ENCODE measurements at regions not wholly inside any gene's neighbourhood (a gene's known extent, or its start where the extent isn't known, plus 50 kb on each side); places are given as distances from the start of the nearest gene placed in this dataset.

DNA sequence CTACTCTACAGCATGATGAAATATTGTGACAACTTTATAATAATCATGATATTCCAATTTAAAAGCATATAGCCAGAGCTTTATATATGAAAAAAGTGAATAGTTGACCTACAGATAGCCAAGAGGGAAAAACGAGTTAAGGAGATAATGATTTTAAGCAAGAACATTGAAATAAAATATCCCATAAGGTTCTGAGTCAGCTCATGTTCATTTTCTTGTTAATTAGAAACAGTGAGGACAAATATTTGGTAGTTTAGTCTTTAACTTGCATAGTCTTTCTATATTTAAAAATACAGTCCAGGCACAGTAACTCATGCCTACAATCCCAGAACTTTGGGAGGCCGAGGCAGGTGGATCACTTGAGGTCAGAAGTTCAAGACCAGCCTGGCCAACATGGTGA lies 55.8 kb upstream of the CDH6 start:
- Histone ChIP-seq H3K4me3 (no peak overlapping the region), H3K9me3 (replicated peaks) (no peaks in the 10 kb centered on the region), H3K27me3 (replicated peaks) (no peaks in the 10 kb centered on the region), H3K36me3 (no peaks in the 10 kb centered on the region), H3K27ac (no peak overlapping the region), H3K4me1 (replicated peaks) (no peaks in the 10 kb centered on the region)
- DNase-seq (ENCODE audit: low read depth in 1 of 2, low spot score in 2 of 2), result no peak

GRCh38 chr5:31135542-31135941 lies 57.9 kb upstream of the CDH6 start:
- H3K4me1 ChIP-seq (replicated peaks), result no peaks in the 10 kb centered on the region
- H3K4me3 ChIP-seq, result no peak overlapping the region
- no peaks in the 10 kb centered on the region for H3K9me3 ChIP-seq (replicated peaks)
- no peaks in the 10 kb centered on the region for H3K36me3 ChIP-seq
- no peak overlapping the region for H3K27ac ChIP-seq
- H3K27me3 ChIP-seq (replicated peaks), result no peaks in the 10 kb centered on the region
- DNase-seq (ENCODE audit: low read depth in 1 of 2, low spot score in 2 of 2), result no peak

- Histone ChIP-seq H3K36me3 (no peaks in the 10 kb centered on the region), H3K27ac (no peak overlapping the region), H3K4me3 (no peak overlapping the region), H3K9me3 (replicated peaks) (no peaks in the 10 kb centered on the region), H3K27me3 (replicated peaks) (no peaks in the 10 kb centered on the region), H3K4me1 (replicated peaks) (no peaks in the 10 kb centered on the region)
- DNase-seq (ENCODE audit: low read depth in 1 of 2, low spot score in 2 of 2), result no peak
These were observed 60.0 kb upstream of the CDH6 start for GRCh38 chr5:31133488-31133887.

- DNase-seq (ENCODE audit: low read depth in 1 of 2, low spot score in 2 of 2), result no peak
- H3K36me3 ChIP-seq, result no peaks in the 10 kb centered on the region
- H3K4me3 ChIP-seq, result no peak overlapping the region
- no peaks in the 10 kb centered on the region for H3K4me1 ChIP-seq (replicated peaks)
- no peak overlapping the region for H3K27ac ChIP-seq
- H3K27me3 ChIP-seq (replicated peaks), result no peaks in the 10 kb centered on the region
- H3K9me3 ChIP-seq (replicated peaks), result no peaks in the 10 kb centered on the region
These were observed 62.0 kb upstream of the CDH6 start for GRCh38 chr5:31131381-31131891.

DNA sequence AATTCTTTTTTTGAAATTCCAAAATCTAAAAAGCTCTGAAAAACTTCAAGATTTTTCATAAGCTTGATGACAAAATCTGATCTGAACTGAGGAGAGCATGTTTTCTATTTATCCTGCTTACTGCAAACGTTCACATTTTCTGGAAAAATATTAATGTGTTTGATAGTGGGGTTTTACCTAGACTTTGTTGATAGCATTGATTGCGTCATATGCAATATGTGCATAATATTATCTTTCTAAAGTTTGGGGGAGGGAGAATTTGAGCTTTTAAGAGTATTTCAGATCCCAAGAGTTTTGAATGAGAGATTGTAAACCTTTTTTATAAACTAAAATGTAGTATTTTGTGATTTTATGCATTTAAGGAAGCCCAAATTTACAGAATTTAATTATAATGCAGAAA lies 62.8 kb upstream of the CDH6 start:
- Histone ChIP-seq H3K4me3 (no peak overlapping the region), H3K9me3 (replicated peaks) (no peaks in the 10 kb centered on the region), H3K27me3 (replicated peaks) (no peaks in the 10 kb centered on the region), H3K36me3 (no peaks in the 10 kb centered on the region), H3K27ac (no peak overlapping the region), H3K4me1 (replicated peaks) (no peaks in the 10 kb centered on the region)
- DNase-seq (ENCODE audit: low read depth in 1 of 2, low spot score in 2 of 2), result no peak

- H3K4me3 ChIP-seq, result no peak overlapping the region
- H3K36me3 ChIP-seq, result no peaks in the 10 kb centered on the region
- peaks cover 16% of the 10 kb centered on the region; the same call in 1 of the 2 replicates for H3K4me1 ChIP-seq (replicated peaks)
- no peak for DNase-seq (ENCODE audit: low read depth in 1 of 2, low spot score in 2 of 2)
- H3K27ac ChIP-seq, result no peak overlapping the region
- no peaks in the 10 kb centered on the region for H3K27me3 ChIP-seq (replicated peaks)
- H3K9me3 ChIP-seq (replicated peaks), result no peaks in the 10 kb centered on the region
These were observed 68.7 kb upstream of the CDH6 start for GRCh38 chr5:31124651-31125305.

DNA sequence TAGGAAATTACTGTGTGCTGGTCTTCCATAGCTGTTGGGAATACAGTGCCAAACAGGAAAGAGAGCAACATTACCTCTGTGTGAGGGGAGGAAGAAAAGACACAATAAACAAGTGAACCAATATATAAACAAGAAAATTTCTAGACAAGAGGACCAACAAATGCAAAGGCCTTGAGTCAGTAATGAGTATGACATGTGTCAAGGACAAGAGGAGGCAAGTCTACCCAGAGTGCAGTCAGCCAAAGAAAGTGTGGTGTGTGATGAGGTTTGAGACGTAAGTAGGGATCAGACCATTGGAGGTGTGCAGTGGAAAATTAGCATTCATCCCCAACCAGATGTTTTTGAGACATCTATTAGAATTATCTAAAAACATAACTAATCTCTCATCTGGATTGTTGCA lies 69.5 kb upstream of the CDH6 start:
- Histone ChIP-seq H3K4me1 (replicated peaks) (peaks cover 16% of the 10 kb centered on the region; the same call in 1 of the 2 replicates), H3K36me3 (no peaks in the 10 kb centered on the region)

GRCh38 chr5:31122998-31123951 lies 70.2 kb upstream of the CDH6 start:
- H3K9me3 ChIP-seq (replicated peaks), result no peaks in the 10 kb centered on the region
- H3K36me3 ChIP-seq, result no peaks in the 10 kb centered on the region
- no peaks in the 10 kb centered on the region for H3K27me3 ChIP-seq (replicated peaks)
- H3K27ac ChIP-seq, result peak overlapping the region; percentile 60
- DNase-seq (ENCODE audit: low read depth in 1 of 2, low spot score in 2 of 2), result peak in 1 of 2 experiments; percentile 29
- H3K4me1 ChIP-seq (replicated peaks), result peaks cover 16% of the 10 kb centered on the region; the same call in 1 of the 2 replicates
- no peak overlapping the region for H3K4me3 ChIP-seq

More for the DNA sequence above, 69.5 kb upstream of the CDH6 start:
- Histone ChIP-seq H3K27me3 (replicated peaks) (no peaks in the 10 kb centered on the region), H3K4me3 (no peak overlapping the region), H3K9me3 (replicated peaks) (no peaks in the 10 kb centered on the region), H3K27ac (0 out of 2 replicates have a peak overlapping the region, but pooled peaks have one; percentile 60)
- no peak for DNase-seq (ENCODE audit: low read depth in 1 of 2, low spot score in 2 of 2)

- DNase-seq (ENCODE audit: low read depth in 1 of 2, low spot score in 2 of 2), result no peak
- no peaks in the 10 kb centered on the region for H3K9me3 ChIP-seq (replicated peaks)
- no peaks in the 10 kb centered on the region for H3K36me3 ChIP-seq
- H3K4me3 ChIP-seq, result no peak overlapping the region
- no peak overlapping the region for H3K27ac ChIP-seq
- H3K27me3 ChIP-seq (replicated peaks), result no peaks in the 10 kb centered on the region
- H3K4me1 ChIP-seq (replicated peaks), result peaks cover 16% of the 10 kb centered on the region; the same call in 1 of the 2 replicates
These were observed 72.3 kb upstream of the CDH6 start for GRCh38 chr5:31121224-31121623.

DNA sequence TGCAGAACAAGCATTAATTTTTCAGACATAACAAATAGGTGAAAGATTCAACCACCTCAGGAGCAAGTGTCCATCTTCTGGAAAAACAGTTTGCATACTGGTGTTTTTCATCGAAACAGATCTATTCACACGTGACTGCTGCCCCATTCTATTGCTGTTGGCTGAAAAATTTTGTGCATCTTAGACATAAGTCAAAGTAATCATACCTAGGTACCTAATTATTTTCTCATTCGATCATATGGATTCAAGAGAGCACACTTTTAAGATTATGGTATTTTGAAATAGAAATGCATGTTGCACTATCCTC lies 72.9 kb upstream of the CDH6 start:
- no peaks in the 10 kb centered on the region for H3K36me3 ChIP-seq
- no peak for DNase-seq (ENCODE audit: low read depth in 1 of 2, low spot score in 2 of 2)
- no peak overlapping the region for H3K4me3 ChIP-seq
- H3K27me3 ChIP-seq (replicated peaks), result no peaks in the 10 kb centered on the region
- H3K27ac ChIP-seq, result no peak overlapping the region
- H3K4me1 ChIP-seq (replicated peaks), result peaks cover 16% of the 10 kb centered on the region; the same call in 1 of the 2 replicates
- H3K9me3 ChIP-seq (replicated peaks), result no peaks in the 10 kb centered on the region

DNA sequence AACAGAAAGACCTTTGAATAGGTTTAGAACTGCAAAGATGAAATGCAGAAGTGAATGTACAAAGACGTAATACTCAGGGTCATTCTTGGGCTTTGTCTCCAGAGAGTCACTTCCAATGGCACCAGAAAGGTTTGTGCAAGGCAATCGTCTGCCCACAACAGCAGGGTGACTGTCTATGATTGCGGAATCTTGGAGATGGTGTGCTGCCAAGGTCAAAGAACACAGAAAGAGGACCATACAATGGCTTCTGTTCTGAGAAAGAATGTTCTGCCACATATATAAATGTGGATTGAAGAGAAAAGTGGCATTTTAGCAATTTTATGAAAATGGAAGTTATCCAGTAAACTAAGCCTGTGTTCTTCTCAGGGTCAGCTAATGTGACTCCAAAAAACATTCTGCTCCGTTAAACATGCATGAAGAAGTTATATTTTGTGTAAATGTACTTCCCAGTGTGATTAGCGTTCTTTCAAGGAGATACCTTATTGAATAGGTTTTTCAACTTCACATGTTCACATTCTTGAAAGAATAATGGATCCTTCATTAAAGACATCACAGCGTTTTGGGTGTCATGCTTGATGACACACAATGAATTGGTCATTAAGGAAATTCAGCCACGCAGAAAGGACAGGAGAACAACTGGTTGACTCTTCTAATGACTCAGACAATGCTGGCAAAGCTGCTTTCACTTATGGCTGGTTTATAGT lies 73.4 kb upstream of the CDH6 start:
- Histone ChIP-seq H3K36me3 (no peaks in the 10 kb centered on the region), H3K4me1 (replicated peaks) (peaks cover 16% of the 10 kb centered on the region; the same call in 1 of the 2 replicates), H3K27ac (no peak overlapping the region), H3K9me3 (replicated peaks) (no peaks in the 10 kb centered on the region), H3K4me3 (no peak overlapping the region), H3K27me3 (replicated peaks) (no peaks in the 10 kb centered on the region)
- DNase-seq (ENCODE audit: low read depth in 1 of 2, low spot score in 2 of 2), result no peak

DNA sequence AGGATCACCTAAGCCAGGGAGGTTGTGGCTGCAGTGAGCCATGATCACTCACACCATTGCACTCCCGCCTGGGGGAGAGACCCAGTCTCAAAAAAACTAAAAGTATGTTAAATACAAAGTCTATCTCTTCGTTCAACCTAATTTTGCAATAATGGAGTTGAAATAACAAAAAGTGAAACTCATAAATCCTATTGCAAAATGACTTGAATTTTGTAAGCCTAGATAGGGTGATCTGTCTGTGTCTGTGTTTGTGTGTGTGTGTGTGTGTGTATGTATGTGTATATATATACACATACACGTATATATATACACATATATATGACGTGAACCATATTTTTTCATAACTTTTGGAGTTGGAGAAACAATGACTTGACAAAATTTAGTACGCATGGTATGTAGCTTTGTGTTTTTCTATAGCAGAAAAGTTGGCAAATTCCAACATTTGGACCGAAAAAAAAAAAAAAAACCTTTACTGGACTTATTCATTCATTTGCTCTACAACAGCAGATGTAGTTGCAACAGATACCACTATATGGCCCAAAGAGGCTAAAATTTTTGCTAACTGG lies 76.9 kb upstream of the CDH6 start:
- no peak for DNase-seq (ENCODE audit: low read depth in 1 of 2, low spot score in 2 of 2)
- no peaks in the 10 kb centered on the region for H3K4me1 ChIP-seq (replicated peaks)
- H3K27me3 ChIP-seq (replicated peaks), result no peaks in the 10 kb centered on the region
- no peaks in the 10 kb centered on the region for H3K9me3 ChIP-seq (replicated peaks)
- H3K4me3 ChIP-seq, result no peak overlapping the region
- no peak overlapping the region for H3K27ac ChIP-seq
- no peaks in the 10 kb centered on the region for H3K36me3 ChIP-seq

- Histone ChIP-seq H3K9me3 (replicated peaks) (no peaks in the 10 kb centered on the region), H3K27me3 (replicated peaks) (no peaks in the 10 kb centered on the region), H3K27ac (no peak overlapping the region), H3K36me3 (no peaks in the 10 kb centered on the region), H3K4me3 (no peak overlapping the region), H3K4me1 (replicated peaks) (no peaks in the 10 kb centered on the region)
- DNase-seq (ENCODE audit: low read depth in 1 of 2, low spot score in 2 of 2), result no peak
These were observed 78.7 kb upstream of the CDH6 start for GRCh38 chr5:31114817-31115216.

All from SJSA1 (cell line).